HEK293 (cell line): ENCODE measurements at regions not wholly inside any gene's neighbourhood (a gene's known extent, or its start where the extent isn't known, plus 50 kb on each side); places are given as distances from the start of the nearest gene placed in this dataset.

Source experiments
- CTCF ChIA-PET: fragments of 350-600 bp; formaldehyde crosslinking; extraction: SDS; loops from one replicate; lab custom pipeline; 2021; ENCODE audit warnings: antibody characterized with exemption; lab: Yijun Ruan, JAX
- POLR2A ChIA-PET: fragments of 300-600 bp; formaldehyde crosslinking; extraction: SDS; loops from one replicate; lab custom pipeline; 2020; ENCODE audit warnings: antibody characterized with exemption, inconsistent platforms; lab: Yijun Ruan, JAX
- H3K27ac ChIP-seq: fragments of 200-500 bp; sonication (Bioruptor generic); 2 replicates; pipeline ENCODE4 v1.5.1; 2014; ENCODE audit warnings: low read depth, low read length, control low read depth, inconsistent platforms; ENCODE audit errors: extremely low read depth
- H3K36me3 ChIP-seq, 2 experiments: fragments of 200-500 bp in 1 of 2; sonication (Bioruptor generic) in 1 of 2; 1 replicate in 1 of 2; 2 replicates in 1 of 2; pipeline ENCODE4 v1.5.1; 2014 to 2017; ENCODE audit warnings: inconsistent platforms in 2 of 2, low read length in 2 of 2; ENCODE audit not compliant: control insufficient read depth in 2 of 2, insufficient read depth in 1 of 2
- H3K4me1 ChIP-seq: fragments of 200-500 bp; sonication (Bioruptor generic); 2 replicates; pipeline ENCODE4 v1.5.1; 2014; ENCODE audit warnings: mild to moderate bottlenecking, low read length, inconsistent platforms; ENCODE audit not compliant: control insufficient read depth, insufficient read depth
- H3K4me3 ChIP-seq: 2 replicates; pipeline ENCODE4 v1.5.1; 2011; ENCODE audit warnings: low read depth, mild to moderate bottlenecking, control low read depth, low read length, moderate library complexity
- H3K9me3 ChIP-seq: fragments of 200-500 bp; sonication (Bioruptor generic); 2 replicates; pipeline ENCODE4 v1.5.1; 2014; ENCODE audit warnings: low read depth, low read length, inconsistent platforms; ENCODE audit not compliant: control insufficient read depth, insufficient read depth
- GFI1B ChIP-seq: fragments of 450-650 bp; formaldehyde crosslinking; IDR thresholded peaks from 2 replicates; pipeline ENCODE4 v1.5.1; 2016; ENCODE audit warnings: missing biosample characterization, missing genetic modification characterization
- GLIS2 ChIP-seq: fragments of 450-650 bp; formaldehyde crosslinking; IDR thresholded peaks from 2 replicates; pipeline ENCODE4 v1.5.1; 2016; ENCODE audit warnings: missing biosample characterization, missing genetic modification characterization
- KLF8 ChIP-seq: fragments of 450-650 bp; formaldehyde crosslinking; IDR thresholded peaks from 2 replicates; pipeline ENCODE4 v1.5.1; 2016; ENCODE audit warnings: missing biosample characterization, missing genetic modification characterization
- TCF7L2 ChIP-seq: IDR thresholded peaks from 2 replicates; pipeline ENCODE4 v1.6.1; 2011; ENCODE audit warnings: low read depth, mild to moderate bottlenecking, inconsistent platforms, low read length, moderate library complexity, borderline replicate concordance
- ZBTB20 ChIP-seq: fragments of 450-650 bp; formaldehyde crosslinking; IDR thresholded peaks from 2 replicates; pipeline ENCODE4 v1.5.1; 2016; ENCODE audit warnings: missing biosample characterization, missing genetic modification characterization
- ZBTB21 ChIP-seq: fragments of 450-650 bp; formaldehyde crosslinking; IDR thresholded peaks from 2 replicates; pipeline ENCODE4 v1.5.1; 2017; ENCODE audit warnings: missing biosample characterization, missing genetic modification characterization
- ZFP37 ChIP-seq: fragments of 450-650 bp; formaldehyde crosslinking; IDR thresholded peaks from 2 replicates; pipeline ENCODE4 v1.5.1; 2016; ENCODE audit warnings: missing biosample characterization, missing genetic modification characterization
- ZFP41 ChIP-seq: fragments of 450-650 bp; formaldehyde crosslinking; IDR thresholded peaks from 2 replicates; pipeline ENCODE4 v1.5.1; 2016; ENCODE audit warnings: missing biosample characterization, missing genetic modification characterization, borderline replicate concordance
- ZNF114 ChIP-seq: fragments of 450-650 bp; formaldehyde crosslinking; IDR thresholded peaks from 2 replicates; pipeline ENCODE4 v1.5.0; 2017; ENCODE audit warnings: missing biosample characterization, missing genetic modification characterization
- ZNF132 ChIP-seq: fragments of 450-650 bp; formaldehyde crosslinking; IDR thresholded peaks from 2 replicates; pipeline ENCODE4 v1.5.1; 2017; ENCODE audit warnings: missing biosample characterization, missing genetic modification characterization, borderline replicate concordance
- ZNF146 ChIP-seq: fragments of 450-650 bp; formaldehyde crosslinking; IDR thresholded peaks from 2 replicates; pipeline ENCODE4 v1.5.1; 2016; ENCODE audit warnings: missing biosample characterization, missing genetic modification characterization
- ZNF155 ChIP-seq: fragments of 450-650 bp; formaldehyde crosslinking; IDR thresholded peaks from 2 replicates; pipeline ENCODE4 v1.5.1; 2016; ENCODE audit warnings: missing biosample characterization, missing genetic modification characterization
- ZNF169 ChIP-seq: fragments of 450-650 bp; formaldehyde crosslinking; IDR thresholded peaks from 2 replicates; pipeline ENCODE4 v1.5.1; 2016; ENCODE audit warnings: missing biosample characterization, missing genetic modification characterization
- ZNF174 ChIP-seq: fragments of 450-650 bp; formaldehyde crosslinking; IDR thresholded peaks from 2 replicates; pipeline ENCODE4 v1.5.0; 2017; ENCODE audit warnings: missing biosample characterization, mild to moderate bottlenecking, missing genetic modification characterization
- ZNF175 ChIP-seq: fragments of 450-650 bp; formaldehyde crosslinking; IDR thresholded peaks from 2 replicates; pipeline ENCODE4 v1.5.1; 2016; ENCODE audit warnings: missing biosample characterization, missing genetic modification characterization
- ZNF354C ChIP-seq: fragments of 450-650 bp; formaldehyde crosslinking; IDR thresholded peaks from 2 replicates; pipeline ENCODE4 v1.5.1; 2016; ENCODE audit warnings: missing biosample characterization, missing genetic modification characterization, low read depth, borderline replicate concordance
- ZNF530 ChIP-seq: fragments of 450-650 bp; formaldehyde crosslinking; IDR thresholded peaks from 2 replicates; pipeline ENCODE4 v1.5.1; 2016; ENCODE audit warnings: low read depth, missing biosample characterization, missing genetic modification characterization
- ZNF555 ChIP-seq: fragments of 450-650 bp; formaldehyde crosslinking; conservative IDR thresholded peaks from 2 replicates; pipeline ENCODE4 v1.5.1; 2017; ENCODE audit warnings: missing biosample characterization, mild to moderate bottlenecking, missing genetic modification characterization, inconsistent platforms
- ZNF600 ChIP-seq: fragments of 450-650 bp; formaldehyde crosslinking; IDR thresholded peaks from 2 replicates; pipeline ENCODE4 v1.5.1; 2016; ENCODE audit warnings: missing biosample characterization, missing genetic modification characterization
- ZSCAN16 ChIP-seq: fragments of 450-650 bp; formaldehyde crosslinking; IDR thresholded peaks from 2 replicates; pipeline ENCODE4 v1.5.1; 2016; ENCODE audit warnings: missing biosample characterization, missing genetic modification characterization
- TF ChIP-seq, protein P1 (sequence below): fragments of 450-650 bp; formaldehyde crosslinking; IDR thresholded peaks from 2 replicates; pipeline ENCODE4 v1.5.1; 2016; ENCODE audit warnings: missing biosample characterization, missing genetic modification characterization
- TF ChIP-seq, protein P2 (sequence below): fragments of 450-650 bp; formaldehyde crosslinking; IDR thresholded peaks from 2 replicates; pipeline ENCODE4 v1.5.1; 2016; ENCODE audit warnings: missing biosample characterization, missing genetic modification characterization
- TF ChIP-seq, protein P3 (sequence below): fragments of 450-650 bp; formaldehyde crosslinking; IDR thresholded peaks from 2 replicates; pipeline ENCODE4 v1.5.1; 2016; ENCODE audit warnings: missing biosample characterization, missing genetic modification characterization
- TF ChIP-seq, protein P4 (sequence below): fragments of 450-650 bp; formaldehyde crosslinking; IDR thresholded peaks from 2 replicates; pipeline ENCODE4 v1.5.1; 2017; ENCODE audit warnings: missing biosample characterization, missing genetic modification characterization

DNA sequence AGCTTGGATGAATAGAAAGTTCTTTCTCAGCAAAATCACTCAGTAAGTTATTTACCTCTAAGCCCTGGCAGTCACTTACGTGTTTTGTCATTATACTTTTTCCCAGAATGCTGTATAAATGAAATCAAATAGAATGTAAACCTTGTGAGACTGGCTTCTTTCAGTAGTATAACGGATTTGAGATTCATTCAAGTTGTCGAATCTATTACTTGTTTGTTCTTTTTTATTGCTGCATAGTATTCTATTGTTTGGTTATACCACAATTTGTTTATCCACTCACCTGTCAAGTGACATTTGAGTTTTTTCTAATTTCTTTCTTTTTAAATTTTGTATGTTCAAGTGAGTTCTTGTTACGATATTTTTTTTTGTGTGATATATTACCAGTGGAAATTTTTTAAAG is 381.6 kb downstream of the EDEM1 start:
- Histone ChIP-seq H3K4me1 (no peaks in the 10 kb centered on the region), H3K27ac (no peak overlapping the region), H3K4me3 (no peak overlapping the region), H3K9me3 (no peaks in the 10 kb centered on the region), H3K36me3 (no peaks in the 10 kb centered on the region)
- CTCF ChIA-PET: interaction anchor here (0.7 to 0.8 kb wide), 2 partner anchors 742 to 1225 kb away, joined by 3 read pairs; no protein-coding TSS in a partner anchor
- POLR2A ChIA-PET: no interaction called here
- TF ChIP-seq, protein P1, sequence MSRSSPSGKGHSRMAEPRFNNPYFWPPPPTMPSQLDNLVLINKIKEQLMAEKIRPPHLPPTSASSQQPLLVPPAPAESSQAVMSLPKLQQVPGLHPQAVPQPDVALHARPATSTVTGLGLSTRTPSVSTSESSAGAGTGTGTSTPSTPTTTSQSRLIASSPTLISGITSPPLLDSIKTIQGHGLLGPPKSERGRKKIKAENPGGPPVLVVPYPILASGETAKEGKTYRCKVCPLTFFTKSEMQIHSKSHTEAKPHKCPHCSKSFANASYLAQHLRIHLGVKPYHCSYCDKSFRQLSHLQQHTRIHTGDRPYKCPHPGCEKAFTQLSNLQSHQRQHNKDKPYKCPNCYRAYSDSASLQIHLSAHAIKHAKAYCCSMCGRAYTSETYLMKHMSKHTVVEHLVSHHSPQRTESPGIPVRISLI (tag by site-specific recombination): no peak
- TF ChIP-seq ZSCAN16 (tag by site-specific recombination) (no peak), ZNF530 (tag by site-specific recombination) (no peak), ZNF146 (peak; percentile 28; the same call in 1 of the 2 replicates)
- TF ChIP-seq, all 188 proteins: peak for 1

DNA sequence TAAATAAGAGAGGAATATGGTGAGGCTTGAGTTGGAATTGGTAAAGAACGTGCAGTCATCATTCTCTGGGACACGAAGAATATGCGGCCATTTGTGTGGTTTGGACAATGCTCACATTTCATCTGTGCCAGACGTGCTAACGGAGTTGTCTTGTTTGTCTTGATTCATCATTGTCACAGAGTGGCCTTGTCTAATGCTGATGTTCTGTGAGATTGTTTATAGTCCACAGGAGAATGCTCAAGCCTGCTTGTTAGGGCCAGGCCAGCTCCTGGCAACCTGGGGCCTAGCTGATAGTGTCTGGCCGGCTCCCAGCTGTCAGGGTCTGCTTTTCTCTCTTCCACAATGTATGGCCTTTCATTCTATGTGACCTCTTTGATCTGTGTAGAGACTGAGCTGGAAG is 384.7 kb downstream of the EDEM1 start:
- Histone ChIP-seq H3K4me3 (no peak overlapping the region), H3K36me3 (no peaks in the 10 kb centered on the region), H3K27ac (no peak overlapping the region)
- CTCF ChIA-PET: interaction anchor here (0.5 kb wide), 1 partner anchor 571 kb away, joined by 7 read pairs; no protein-coding TSS in a partner anchor
- TF ChIP-seq ZNF155 (no peak), KLF8 (no peak), ZNF132 (no peak), ZNF174 (tag by site-specific recombination) (no peak), ZNF600 (tag by site-specific recombination) (no peak), GFI1B (tag by site-specific recombination) (no peak), ZBTB21 (tag by site-specific recombination) (no peak), ZNF175 (tag by site-specific recombination) (no peak), ZNF555 (tag by site-specific recombination) (no peak), ZFP41 (tag by site-specific recombination) (no peak)
- TF ChIP-seq, all 188 proteins: peak for 0
- H3K4me1 ChIP-seq: no peaks in the 10 kb centered on the region
- H3K9me3 ChIP-seq: no peaks in the 10 kb centered on the region
- POLR2A ChIA-PET: no interaction called here

DNA sequence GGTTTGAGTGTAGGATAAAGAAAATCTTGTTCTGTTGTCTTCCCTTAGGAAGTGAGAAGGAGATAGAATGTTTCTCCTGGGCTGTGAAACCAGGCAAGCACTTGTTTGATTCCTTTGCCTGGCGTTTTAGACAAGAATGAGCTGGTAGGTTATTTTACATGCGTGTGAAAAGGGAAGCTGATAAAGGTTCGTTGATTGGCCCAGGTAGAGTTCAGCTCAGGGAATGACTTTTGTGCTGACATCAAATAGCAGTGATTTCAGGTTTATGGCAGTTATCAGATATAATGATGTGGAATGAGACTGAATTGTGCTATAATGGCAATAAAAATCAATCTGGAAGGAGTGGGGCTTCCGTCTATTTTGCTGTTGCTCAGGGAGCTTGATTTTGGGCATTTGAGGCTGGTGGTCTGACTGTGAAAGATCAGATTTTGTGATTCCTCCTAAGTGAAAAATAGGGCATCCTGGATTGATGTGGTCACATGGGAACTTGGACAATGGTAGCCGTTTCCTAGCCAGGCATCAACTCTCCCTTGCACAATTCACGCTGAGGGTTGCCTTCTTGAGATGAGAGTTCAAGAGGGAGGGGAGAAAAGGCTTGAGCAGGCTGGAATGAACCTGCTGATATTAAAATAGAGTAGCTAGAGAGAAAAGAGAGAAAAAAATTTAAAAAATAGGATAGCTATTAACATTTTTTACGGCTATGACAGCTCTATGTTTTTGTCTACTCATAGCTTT is 388.9 kb downstream of the EDEM1 start:
- ChIA-PET POLR2A (no interaction called here), CTCF (no interaction called here)
- Histone ChIP-seq H3K4me1 (no peaks in the 10 kb centered on the region), H3K36me3 (no peaks in the 10 kb centered on the region), H3K27ac (no peak overlapping the region), H3K9me3 (no peaks in the 10 kb centered on the region), H3K4me3 (no peak overlapping the region)
- TF ChIP-seq ZBTB20: no peak
- no peak for TF ChIP-seq ZFP37 (tag by site-specific recombination)
- no peak for TF ChIP-seq TCF7L2
- TF ChIP-seq ZNF354C (tag by site-specific recombination): no peak
- TF ChIP-seq ZNF114 (tag by site-specific recombination): no peak
- TF ChIP-seq, protein P2, sequence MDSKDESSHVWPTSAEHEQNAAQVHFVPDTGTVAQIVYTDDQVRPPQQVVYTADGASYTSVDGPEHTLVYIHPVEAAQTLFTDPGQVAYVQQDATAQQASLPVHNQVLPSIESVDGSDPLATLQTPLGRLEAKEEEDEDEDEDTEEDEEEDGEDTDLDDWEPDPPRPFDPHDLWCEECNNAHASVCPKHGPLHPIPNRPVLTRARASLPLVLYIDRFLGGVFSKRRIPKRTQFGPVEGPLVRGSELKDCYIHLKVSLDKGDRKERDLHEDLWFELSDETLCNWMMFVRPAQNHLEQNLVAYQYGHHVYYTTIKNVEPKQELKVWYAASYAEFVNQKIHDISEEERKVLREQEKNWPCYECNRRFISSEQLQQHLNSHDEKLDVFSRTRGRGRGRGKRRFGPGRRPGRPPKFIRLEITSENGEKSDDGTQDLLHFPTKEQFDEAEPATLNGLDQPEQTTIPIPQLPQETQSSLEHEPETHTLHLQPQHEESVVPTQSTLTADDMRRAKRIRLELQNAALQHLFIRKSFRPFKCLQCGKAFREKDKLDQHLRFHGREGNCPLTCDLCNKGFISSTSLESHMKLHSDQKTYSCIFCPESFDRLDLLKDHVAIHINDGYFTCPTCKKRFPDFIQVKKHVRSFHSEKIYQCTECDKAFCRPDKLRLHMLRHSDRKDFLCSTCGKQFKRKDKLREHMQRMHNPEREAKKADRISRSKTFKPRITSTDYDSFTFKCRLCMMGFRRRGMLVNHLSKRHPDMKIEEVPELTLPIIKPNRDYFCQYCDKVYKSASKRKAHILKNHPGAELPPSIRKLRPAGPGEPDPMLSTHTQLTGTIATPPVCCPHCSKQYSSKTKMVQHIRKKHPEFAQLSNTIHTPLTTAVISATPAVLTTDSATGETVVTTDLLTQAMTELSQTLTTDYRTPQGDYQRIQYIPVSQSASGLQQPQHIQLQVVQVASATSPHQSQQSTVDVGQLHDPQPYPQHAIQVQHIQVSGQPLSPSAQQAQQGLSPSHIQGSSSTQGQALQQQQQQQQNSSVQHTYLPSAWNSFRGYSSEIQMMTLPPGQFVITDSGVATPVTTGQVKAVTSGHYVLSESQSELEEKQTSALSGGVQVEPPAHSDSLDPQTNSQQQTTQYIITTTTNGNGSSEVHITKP (tag by site-specific recombination): no peak
- TF ChIP-seq, protein P3, sequence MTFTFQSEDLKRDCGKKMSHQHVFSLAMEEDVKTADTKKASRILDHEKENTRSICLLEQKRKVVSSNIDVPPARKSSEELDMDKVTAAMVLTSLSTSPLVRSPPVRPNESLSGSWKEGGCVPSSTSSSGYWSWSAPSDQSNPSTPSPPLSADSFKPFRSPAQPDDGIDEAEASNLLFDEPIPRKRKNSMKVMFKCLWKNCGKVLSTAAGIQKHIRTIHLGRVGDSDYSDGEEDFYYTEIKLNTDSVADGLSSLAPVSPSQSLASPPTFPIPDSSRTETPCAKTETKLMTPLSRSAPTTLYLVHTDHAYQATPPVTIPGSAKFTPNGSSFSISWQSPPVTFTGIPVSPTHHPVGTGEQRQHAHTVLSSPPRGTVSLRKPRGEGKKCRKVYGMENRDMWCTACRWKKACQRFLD (tag by site-specific recombination): no peak
- TF ChIP-seq GLIS2 (tag by site-specific recombination): no peak
- TF ChIP-seq, protein P4, sequence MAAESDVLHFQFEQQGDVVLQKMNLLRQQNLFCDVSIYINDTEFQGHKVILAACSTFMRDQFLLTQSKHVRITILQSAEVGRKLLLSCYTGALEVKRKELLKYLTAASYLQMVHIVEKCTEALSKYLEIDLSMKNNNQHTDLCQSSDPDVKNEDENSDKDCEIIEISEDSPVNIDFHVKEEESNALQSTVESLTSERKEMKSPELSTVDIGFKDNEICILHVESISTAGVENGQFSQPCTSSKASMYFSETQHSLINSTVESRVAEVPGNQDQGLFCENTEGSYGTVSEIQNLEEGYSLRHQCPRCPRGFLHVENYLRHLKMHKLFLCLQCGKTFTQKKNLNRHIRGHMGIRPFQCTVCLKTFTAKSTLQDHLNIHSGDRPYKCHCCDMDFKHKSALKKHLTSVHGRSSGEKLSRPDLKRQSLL (tag by site-specific recombination): no peak
- TF ChIP-seq ZNF169 (tag by site-specific recombination): no peak
